ENCODE measurements at regions not wholly inside any gene's neighbourhood (a gene's known extent, or its start where the extent isn't known, plus 50 kb on each side); places are given as distances from the start of the nearest gene placed in this dataset.

- TF ChIP-seq, protein P1, sequence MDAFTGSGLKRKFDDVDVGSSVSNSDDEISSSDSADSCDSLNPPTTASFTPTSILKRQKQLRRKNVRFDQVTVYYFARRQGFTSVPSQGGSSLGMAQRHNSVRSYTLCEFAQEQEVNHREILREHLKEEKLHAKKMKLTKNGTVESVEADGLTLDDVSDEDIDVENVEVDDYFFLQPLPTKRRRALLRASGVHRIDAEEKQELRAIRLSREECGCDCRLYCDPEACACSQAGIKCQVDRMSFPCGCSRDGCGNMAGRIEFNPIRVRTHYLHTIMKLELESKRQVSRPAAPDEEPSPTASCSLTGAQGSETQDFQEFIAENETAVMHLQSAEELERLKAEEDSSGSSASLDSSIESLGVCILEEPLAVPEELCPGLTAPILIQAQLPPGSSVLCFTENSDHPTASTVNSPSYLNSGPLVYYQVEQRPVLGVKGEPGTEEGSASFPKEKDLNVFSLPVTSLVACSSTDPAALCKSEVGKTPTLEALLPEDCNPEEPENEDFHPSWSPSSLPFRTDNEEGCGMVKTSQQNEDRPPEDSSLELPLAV (CRISPR knock-in tag; conservative IDR thresholded peaks at IDR 0.05; ENCODE audit: low read depth), result no peak
- TF ChIP-seq ZKSCAN1 (IDR thresholded peaks at IDR 0.05; ENCODE audit: low read length) (no peak), TAF15 (IDR thresholded peaks at IDR 0.05; ENCODE audit: low read depth, low read length, poor library complexity, severe bottlenecking) (no peak), FIP1L1 (IDR thresholded peaks at IDR 0.05; ENCODE audit: borderline replicate concordance, insufficient read depth, low read depth, low read length) (no peak), AHR (CRISPR knock-in tag; IDR thresholded peaks at IDR 0.05) (no peak), SP5 (CRISPR knock-in tag; IDR thresholded peaks at IDR 0.05; ENCODE audit: borderline replicate concordance, low read depth) (no peak), FOXA1 (IDR thresholded peaks at IDR 0.05) (no peak), FOXA1 (CRISPR knock-in tag; IDR thresholded peaks at IDR 0.05) (no peak), POLR2AphosphoS5 (IDR thresholded peaks at IDR 0.05; ENCODE audit: low read depth, low read length) (no peak)
- TF ChIP-seq, protein P2, sequence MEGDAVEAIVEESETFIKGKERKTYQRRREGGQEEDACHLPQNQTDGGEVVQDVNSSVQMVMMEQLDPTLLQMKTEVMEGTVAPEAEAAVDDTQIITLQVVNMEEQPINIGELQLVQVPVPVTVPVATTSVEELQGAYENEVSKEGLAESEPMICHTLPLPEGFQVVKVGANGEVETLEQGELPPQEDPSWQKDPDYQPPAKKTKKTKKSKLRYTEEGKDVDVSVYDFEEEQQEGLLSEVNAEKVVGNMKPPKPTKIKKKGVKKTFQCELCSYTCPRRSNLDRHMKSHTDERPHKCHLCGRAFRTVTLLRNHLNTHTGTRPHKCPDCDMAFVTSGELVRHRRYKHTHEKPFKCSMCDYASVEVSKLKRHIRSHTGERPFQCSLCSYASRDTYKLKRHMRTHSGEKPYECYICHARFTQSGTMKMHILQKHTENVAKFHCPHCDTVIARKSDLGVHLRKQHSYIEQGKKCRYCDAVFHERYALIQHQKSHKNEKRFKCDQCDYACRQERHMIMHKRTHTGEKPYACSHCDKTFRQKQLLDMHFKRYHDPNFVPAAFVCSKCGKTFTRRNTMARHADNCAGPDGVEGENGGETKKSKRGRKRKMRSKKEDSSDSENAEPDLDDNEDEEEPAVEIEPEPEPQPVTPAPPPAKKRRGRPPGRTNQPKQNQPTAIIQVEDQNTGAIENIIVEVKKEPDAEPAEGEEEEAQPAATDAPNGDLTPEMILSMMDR (CRISPR knock-in tag; IDR thresholded peaks at IDR 0.05), result no peak
Measured at GRCh38 chr7:149569726-149570422, 72.3 kb upstream of the ZNF746 start.

Measured in HepG2 (cell line).